ENCODE measurements at regions not wholly inside any gene's neighbourhood (a gene's known extent, or its start where the extent isn't known, plus 50 kb on each side); places are given as distances from the start of the nearest gene placed in this dataset.
"Not testable (repeated sequence)": the region's sequence is repeated elsewhere in the genome, so short reads cannot be mapped to it uniquely, and the experiment has no call there.

- Mint-ChIP-seq H3K27ac (no peak overlapping the region), H3K36me3 (no peaks in the 10 kb centered on the region), H3K9me3 (peaks cover 0 to 27% (median 8%) of the 10 kb centered on the region in 9 donors), H3K4me1 (no peaks in the 10 kb centered on the region), H3K4me3 (no peak overlapping the region), H3K27me3 (no peaks in the 10 kb centered on the region)
- ATAC-seq (no peak), DNase-seq (no peak)
- POLR2A ChIA-PET = no interaction called here
These were observed 445.2 kb downstream of the ZBBX start for GRCh38 chr3:166934879-166935278.

- Mint-ChIP-seq H3K27me3 (no peaks in the 10 kb centered on the region), H3K4me3 (no peak overlapping the region), H3K27ac (no peak overlapping the region), H3K9me3 (peaks cover 8 to 65% (median 20%) of the 10 kb centered on the region in 9 donors), H3K36me3 (no peaks in the 10 kb centered on the region), H3K4me1 (no peaks in the 10 kb centered on the region)
- ATAC-seq = no peak
- POLR2A ChIA-PET = no interaction called here
- no peak for DNase-seq
These were observed 462.7 kb downstream of the ZBBX start for GRCh38 chr3:166917437-166917836.

DNA sequence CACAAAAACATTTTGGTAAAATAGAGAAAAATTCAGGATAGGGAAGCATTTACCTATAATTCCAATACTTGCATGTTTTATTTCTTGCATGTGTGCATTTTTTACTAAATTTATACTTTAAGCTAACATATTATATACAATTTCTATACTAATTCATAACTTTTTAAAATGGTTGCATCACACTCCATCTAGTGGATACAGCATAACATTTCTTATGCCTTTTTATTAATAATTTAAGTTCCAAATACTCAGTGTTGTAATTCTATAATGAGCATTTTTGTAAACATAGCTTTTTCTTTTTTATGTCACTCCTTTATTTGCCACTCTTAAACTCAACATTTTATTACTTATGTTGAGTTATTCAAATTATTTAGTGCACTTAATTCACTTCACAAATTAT is 477.7 kb downstream of the ZBBX start:
- POLR2A ChIA-PET = no interaction called here
- no peaks in the 10 kb centered on the region for H3K4me1 Mint-ChIP-seq
- no peak for DNase-seq
- no peak for ATAC-seq
- peaks cover 2 to 23% (median 9%) of the 10 kb centered on the region in 9 donors for H3K9me3 Mint-ChIP-seq
- H3K27ac Mint-ChIP-seq = no peak overlapping the region
- H3K36me3 Mint-ChIP-seq = no peaks in the 10 kb centered on the region
- H3K27me3 Mint-ChIP-seq = no peaks in the 10 kb centered on the region
- H3K4me3 Mint-ChIP-seq = no peak overlapping the region

DNA sequence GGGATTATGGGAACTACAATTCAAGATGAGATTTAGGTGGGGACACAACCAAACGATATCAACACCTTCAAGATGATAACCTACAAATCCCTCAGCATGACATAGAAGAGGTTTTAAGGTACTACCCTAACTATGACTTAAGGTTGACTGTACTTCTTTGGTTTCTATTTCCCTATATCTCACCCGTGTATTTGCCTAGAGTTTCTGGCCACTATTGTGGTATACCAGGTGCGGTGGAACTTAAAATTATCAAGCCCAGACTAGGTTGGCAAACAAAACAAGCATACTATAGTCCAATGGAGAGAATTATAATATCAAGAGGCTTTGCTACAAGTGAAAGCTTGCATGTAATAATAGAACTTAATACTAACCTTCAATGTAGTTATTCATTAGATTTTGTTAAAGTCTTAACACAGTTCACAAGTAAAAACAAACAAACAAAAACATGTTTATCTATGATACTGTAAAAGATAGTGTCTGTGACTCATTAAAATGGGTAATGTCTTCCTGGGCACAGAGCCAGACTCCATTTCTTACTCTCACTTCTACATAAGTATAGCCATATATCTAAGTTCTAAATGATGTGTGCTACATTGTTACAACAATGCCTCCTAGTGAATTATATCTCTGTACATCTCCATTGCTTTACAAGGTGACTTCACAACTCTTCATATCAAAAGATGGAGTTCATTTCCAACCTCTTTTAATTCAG is 479.1 kb downstream of the ZBBX start:
- H3K27me3 Mint-ChIP-seq = no peaks in the 10 kb centered on the region
- ATAC-seq (no peak), DNase-seq (no peak)
- no peaks in the 10 kb centered on the region for H3K4me1 Mint-ChIP-seq
- no peak overlapping the region for H3K27ac Mint-ChIP-seq
- H3K9me3 Mint-ChIP-seq = peaks cover 2 to 23% (median 9%) of the 10 kb centered on the region in 9 donors
- H3K4me3 Mint-ChIP-seq = no peak overlapping the region
- POLR2A ChIA-PET = no interaction called here
- H3K36me3 Mint-ChIP-seq = no peaks in the 10 kb centered on the region

DNA sequence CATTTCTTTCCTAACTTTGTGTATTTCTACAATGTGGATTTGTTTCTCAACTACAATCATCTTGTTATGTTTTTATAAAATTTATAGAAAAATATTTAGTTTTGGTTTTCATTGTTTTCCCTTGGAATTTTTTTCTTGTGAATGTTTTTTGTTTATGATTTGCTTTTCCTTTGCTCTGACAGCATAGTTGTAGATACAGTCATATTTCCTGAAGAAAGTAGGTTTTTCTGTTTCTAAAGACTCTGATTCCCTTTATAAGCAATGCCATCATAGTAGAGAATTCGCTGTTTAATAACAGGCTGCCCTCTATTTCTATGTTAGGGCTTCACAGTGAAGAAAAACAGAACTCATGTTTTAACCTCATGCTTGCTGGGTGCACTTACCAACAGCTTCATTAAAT is 482.3 kb downstream of the ZBBX start:
- Mint-ChIP-seq H3K4me3 (no peak overlapping the region), H3K36me3 (no peaks in the 10 kb centered on the region), H3K27me3 (no peaks in the 10 kb centered on the region), H3K27ac (no peak overlapping the region), H3K9me3 (peaks cover 0 to 11% (median 8%) of the 10 kb centered on the region in 9 donors), H3K4me1 (no peaks in the 10 kb centered on the region)
- DNase-seq (no peak), ATAC-seq (no peak)
- POLR2A ChIA-PET = no interaction called here

- Mint-ChIP-seq H3K4me3 (no peak overlapping the region), H3K36me3 (no peaks in the 10 kb centered on the region), H3K4me1 (no peaks in the 10 kb centered on the region), H3K27ac (no peak overlapping the region), H3K27me3 (no peaks in the 10 kb centered on the region), H3K9me3 (peaks cover 0 to 8% (median 2%) of the 10 kb centered on the region in 9 donors)
- DNase-seq = no peak
- POLR2A ChIA-PET = no interaction called here
- ATAC-seq = no peak
These were observed 490.9 kb downstream of the ZBBX start for GRCh38 chr3:166889241-166889640.

DNA sequence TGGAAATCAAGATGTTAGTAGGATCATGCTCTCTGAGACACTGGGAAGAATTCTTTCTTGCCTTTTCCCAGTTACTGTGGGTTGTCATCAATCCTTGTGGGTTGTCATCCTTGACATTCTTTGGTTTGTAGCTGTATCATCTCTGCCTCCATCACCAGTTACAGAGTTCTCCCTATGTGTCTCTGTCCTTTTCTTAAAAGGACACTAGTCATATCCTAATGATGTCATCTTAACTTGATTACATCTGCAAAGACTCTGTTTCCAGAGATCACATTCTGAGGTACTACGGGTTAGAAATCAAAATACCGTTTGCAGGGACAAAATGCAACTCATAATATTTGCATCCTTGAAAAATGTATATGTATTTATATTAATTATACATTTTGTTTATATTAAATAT is 500.4 kb downstream of the ZBBX start:
- no peak for ATAC-seq
- Mint-ChIP-seq H3K9me3 (peaks cover 0 to 14% (median 7%) of the 10 kb centered on the region in 9 donors), H3K4me3 (no peak overlapping the region), H3K36me3 (no peaks in the 10 kb centered on the region), H3K27ac (no peak overlapping the region), H3K27me3 (no peaks in the 10 kb centered on the region), H3K4me1 (no peaks in the 10 kb centered on the region)
- POLR2A ChIA-PET = no interaction called here
- no peak for DNase-seq

GRCh38 chr3:166877971-166878370 is 502.1 kb downstream of the ZBBX start:
- Mint-ChIP-seq H3K36me3 (no peaks in the 10 kb centered on the region), H3K27ac (no peak overlapping the region), H3K27me3 (no peaks in the 10 kb centered on the region), H3K4me3 (no peak overlapping the region), H3K9me3 (peaks cover 0 to 19% (median 8%) of the 10 kb centered on the region in 9 donors), H3K4me1 (no peaks in the 10 kb centered on the region)
- DNase-seq (no peak), ATAC-seq (no peak)
- POLR2A ChIA-PET = no interaction called here

DNA sequence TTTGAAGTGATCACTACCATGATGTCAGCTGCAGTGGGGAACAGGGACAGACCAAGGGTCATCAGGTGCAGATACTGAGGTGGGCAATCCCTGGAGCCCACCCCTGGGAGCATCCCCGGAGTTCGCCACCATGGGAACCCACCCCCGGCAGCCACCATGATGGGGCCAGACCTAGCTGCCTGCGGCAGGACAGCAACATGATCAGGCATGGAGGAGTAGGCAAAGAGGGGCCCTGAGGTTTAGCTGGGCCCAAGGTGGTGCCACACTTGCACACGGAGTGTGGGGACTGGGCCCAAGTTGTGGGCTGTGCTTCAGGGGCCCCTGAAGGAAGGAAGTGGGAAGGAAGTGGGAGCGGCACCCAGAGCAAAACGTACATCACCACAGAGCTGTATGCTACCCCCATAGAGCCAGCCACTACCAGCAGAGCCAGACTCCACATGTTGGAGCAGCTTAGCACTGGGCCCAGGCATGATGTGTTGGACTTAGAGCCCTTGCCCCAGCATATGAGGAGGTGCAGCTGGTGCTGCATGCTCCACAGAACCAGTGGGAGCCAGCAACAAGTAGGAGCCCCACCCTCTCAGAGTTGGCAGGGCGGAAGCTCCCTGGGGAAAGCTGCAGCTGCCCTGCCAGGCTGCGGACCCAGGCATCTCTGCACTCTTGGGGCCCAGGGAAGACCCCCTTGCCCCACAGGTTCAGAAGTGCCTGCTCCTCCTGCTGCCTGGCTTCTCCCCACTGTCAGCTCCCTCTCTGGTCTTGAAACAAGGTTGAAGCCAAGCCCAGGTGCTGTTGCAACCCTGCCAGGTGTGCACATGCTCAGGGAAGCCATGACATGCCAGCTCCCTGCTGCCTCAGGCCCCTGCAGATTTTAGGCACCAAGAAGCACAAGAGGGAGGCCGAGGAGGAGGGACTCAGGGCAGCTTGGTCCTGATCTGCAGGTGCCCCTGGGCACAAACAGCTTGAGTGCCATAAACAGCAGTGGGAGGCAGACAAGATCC is 515.3 kb downstream of the ZBBX start:
- Mint-ChIP-seq H3K4me1 (no peaks in the 10 kb centered on the region), H3K9me3 (peaks cover 0 to 14% (median 5%) of the 10 kb centered on the region in 9 donors), H3K27ac (no peak overlapping the region), H3K36me3 (no peaks in the 10 kb centered on the region), H3K27me3 (no peaks in the 10 kb centered on the region), H3K4me3 (no peak overlapping the region)
- POLR2A ChIA-PET = no interaction called here
- DNase-seq (no peak), ATAC-seq (no peak)

DNA sequence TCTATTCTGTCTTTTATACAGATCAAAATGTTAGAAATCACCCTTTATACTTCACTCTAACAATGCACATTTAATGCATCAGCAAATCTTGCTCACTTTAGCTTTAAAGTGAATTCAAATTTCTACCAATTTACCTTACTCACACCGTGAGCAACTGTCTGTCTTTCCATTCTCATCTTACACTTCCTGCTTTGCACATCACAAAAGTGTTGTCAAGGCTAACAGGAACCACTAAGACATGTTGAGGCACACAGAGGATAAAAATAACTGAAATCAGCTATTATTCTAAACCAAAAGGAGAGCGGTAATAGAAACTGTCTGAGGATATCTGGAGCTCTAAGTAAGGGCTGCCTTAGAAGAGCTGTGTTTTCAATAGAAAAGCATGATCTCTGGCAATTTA is 519.9 kb downstream of the ZBBX start:
- Mint-ChIP-seq H3K27ac (no peak overlapping the region), H3K4me3 (no peak overlapping the region), H3K27me3 (no peaks in the 10 kb centered on the region), H3K4me1 (no peaks in the 10 kb centered on the region), H3K9me3 (peaks cover 0 to 10% (median 0%) of the 10 kb centered on the region in 9 donors), H3K36me3 (no peaks in the 10 kb centered on the region)
- DNase-seq = no peak
- POLR2A ChIA-PET = no interaction called here
- no peak for ATAC-seq

GRCh38 chr3:166844329-166844728 is 535.8 kb downstream of the ZBBX start:
- Mint-ChIP-seq H3K36me3 (peaks cover 0 to 2% (median 0%) of the 10 kb centered on the region in 3 donors), H3K27me3 (no peaks in the 10 kb centered on the region), H3K4me3 (no peak overlapping the region), H3K27ac (no peak overlapping the region), H3K9me3 (peaks cover 0 to 18% (median 9%) of the 10 kb centered on the region in 9 donors), H3K4me1 (no peaks in the 10 kb centered on the region)
- DNase-seq (no peak), ATAC-seq (no peak)
- POLR2A ChIA-PET = no interaction called here

- ATAC-seq, DNase-seq, H3K4me3 Mint-ChIP-seq, H3K4me1 Mint-ChIP-seq, H3K27me3 Mint-ChIP-seq, H3K27ac Mint-ChIP-seq, POLR2A ChIA-PET, H3K36me3 Mint-ChIP-seq: not testable (repeated sequence)
- peaks cover 0 to 13% (median 7%) of the 10 kb centered on the region in 9 donors for H3K9me3 Mint-ChIP-seq
These were observed 537.3 kb downstream of the ZBBX start for GRCh38 chr3:166842784-166843183.

- Mint-ChIP-seq H3K4me1 (no peaks in the 10 kb centered on the region), H3K9me3 (peaks cover 2 to 22% (median 4%) of the 10 kb centered on the region in 9 donors), H3K4me3 (no peak overlapping the region), H3K27me3 (no peaks in the 10 kb centered on the region), H3K27ac (no peak overlapping the region), H3K36me3 (no peaks in the 10 kb centered on the region)
- POLR2A ChIA-PET = no interaction called here
- ATAC-seq (no peak), DNase-seq (no peak)
These were observed 542.6 kb downstream of the ZBBX start for GRCh38 chr3:166837535-166837934.

Data from naive thymus-derived CD8-positive, alpha-beta T cell (primary cell).